Muscle layer of colon (tissue), 2 donors: ENCODE measurements at regions not wholly inside any gene's neighbourhood (a gene's known extent, or its start where the extent isn't known, plus 50 kb on each side); places are given as distances from the start of the nearest gene placed in this dataset.
"Not testable (repeated sequence)": the region's sequence is repeated elsewhere in the genome, so short reads cannot be mapped to it uniquely, and the experiment has no call there.

ENCODE experiments used
- H3K27ac ChIP-seq: one replicate; pipeline ENCODE4 v1.7.0; 2013; ENCODE audit warnings: low read depth, mild to moderate bottlenecking, low read length, moderate library complexity
- H3K27me3 ChIP-seq, 2 donors: one replicate each; pipeline ENCODE4 v1.7.0; 2013; ENCODE audit warnings: low read length in 2 of 2, mild to moderate bottlenecking in 2 of 2; ENCODE audit not compliant: insufficient read depth in 2 of 2, control insufficient read depth in 1 of 2
- H3K36me3 ChIP-seq: one replicate; pipeline ENCODE4 v1.7.0; 2013; ENCODE audit warnings: mild to moderate bottlenecking, low read length; ENCODE audit not compliant: insufficient read depth
- H3K4me1 ChIP-seq: one replicate; pipeline ENCODE4 v1.7.0; 2013; ENCODE audit warnings: mild to moderate bottlenecking, low read length; ENCODE audit not compliant: insufficient read depth
- H3K4me3 ChIP-seq, 2 donors: one replicate each; pipeline ENCODE4 v1.7.0; 2013; ENCODE audit warnings: low read length in 2 of 2, low read depth in 1 of 2, mild to moderate bottlenecking in 1 of 2, moderate library complexity in 1 of 2
- H3K9ac ChIP-seq: one replicate; pipeline ENCODE4 v1.7.0; 2013; ENCODE audit warnings: low read length
- H3K9me3 ChIP-seq: one replicate; pipeline ENCODE4 v1.7.0; 2013; ENCODE audit warnings: mild to moderate bottlenecking, low read length
- donor health status: abdominal sarcoma.
- donor health status: Adenocarcinoma of cecum.

- Histone ChIP-seq H3K36me3 (no peaks in the 10 kb centered on the region), H3K27ac (no peak overlapping the region), H3K4me3 (no peak overlapping the region), H3K4me1 (no peaks in the 10 kb centered on the region), H3K27me3 (no peaks in the 10 kb centered on the region), H3K9me3 (no peaks in the 10 kb centered on the region), H3K9ac (no peak overlapping the region)
These were observed 257.4 kb upstream of the LRRC4C start for GRCh38 chr11:41716862-41717261.

DNA sequence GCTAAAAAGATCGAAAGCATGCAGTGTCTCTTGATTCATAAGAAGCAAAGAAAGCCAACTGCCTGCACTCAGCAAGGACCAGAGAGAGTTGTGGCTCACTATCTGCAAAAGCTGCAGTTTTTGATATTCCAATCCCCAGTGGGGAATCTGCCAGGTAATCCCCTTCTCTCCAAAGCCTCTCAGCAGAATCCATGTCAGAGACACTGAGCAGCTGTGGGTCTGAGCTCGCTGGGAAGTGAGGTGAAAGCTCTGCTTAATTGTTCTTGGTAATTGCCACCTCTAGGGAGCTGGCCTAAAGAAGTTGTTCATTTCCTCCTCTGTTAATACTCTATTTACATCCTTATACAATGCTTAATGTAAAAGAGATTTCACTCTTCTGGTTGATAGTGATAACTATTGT is 261.3 kb upstream of the LRRC4C start:
- no peaks in the 10 kb centered on the region for H3K4me1 ChIP-seq
- no peaks in the 10 kb centered on the region for H3K36me3 ChIP-seq
- H3K9ac ChIP-seq: no peak overlapping the region
- no peaks in the 10 kb centered on the region for H3K9me3 ChIP-seq
- H3K27me3 ChIP-seq: no peaks in the 10 kb centered on the region
- H3K27ac ChIP-seq: no peak overlapping the region
- no peak overlapping the region for H3K4me3 ChIP-seq

DNA sequence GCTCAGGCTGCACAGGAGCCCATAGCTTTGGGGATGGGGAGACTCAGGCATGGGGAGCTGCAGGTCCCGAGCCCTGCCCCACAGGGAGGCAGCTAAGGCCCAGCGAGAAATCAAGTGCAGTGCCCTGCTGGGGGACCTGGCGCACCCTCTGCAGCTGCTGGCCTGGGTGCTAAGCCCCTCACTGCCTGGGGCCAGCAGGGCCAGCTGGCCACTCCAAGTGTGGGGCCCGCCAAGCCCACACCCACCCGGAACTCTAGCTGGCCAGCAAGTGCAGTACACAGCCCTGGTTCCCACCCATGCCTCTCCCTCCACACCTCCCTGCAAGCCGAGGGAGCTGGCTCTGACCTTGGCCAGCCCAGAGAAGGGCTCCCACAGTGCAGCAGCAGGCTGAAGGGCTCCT is 268.7 kb upstream of the LRRC4C start:
- H3K9me3 ChIP-seq: not testable (repeated sequence)

GRCh38 chr11:41775296-41775695 is 315.8 kb upstream of the LRRC4C start:
- H3K9ac ChIP-seq: no peak overlapping the region
- H3K9me3 ChIP-seq: no peaks in the 10 kb centered on the region
- no peak overlapping the region for H3K4me3 ChIP-seq
- no peak overlapping the region for H3K27ac ChIP-seq
- no peaks in the 10 kb centered on the region for H3K27me3 ChIP-seq
- H3K36me3 ChIP-seq: no peaks in the 10 kb centered on the region
- H3K4me1 ChIP-seq: no peaks in the 10 kb centered on the region

More for the DNA sequence above, 268.7 kb upstream of the LRRC4C start:
- not testable (repeated sequence) for H3K4me1 ChIP-seq, H3K27me3 ChIP-seq, H3K27ac ChIP-seq, H3K9ac ChIP-seq, H3K36me3 ChIP-seq, H3K4me3 ChIP-seq

DNA sequence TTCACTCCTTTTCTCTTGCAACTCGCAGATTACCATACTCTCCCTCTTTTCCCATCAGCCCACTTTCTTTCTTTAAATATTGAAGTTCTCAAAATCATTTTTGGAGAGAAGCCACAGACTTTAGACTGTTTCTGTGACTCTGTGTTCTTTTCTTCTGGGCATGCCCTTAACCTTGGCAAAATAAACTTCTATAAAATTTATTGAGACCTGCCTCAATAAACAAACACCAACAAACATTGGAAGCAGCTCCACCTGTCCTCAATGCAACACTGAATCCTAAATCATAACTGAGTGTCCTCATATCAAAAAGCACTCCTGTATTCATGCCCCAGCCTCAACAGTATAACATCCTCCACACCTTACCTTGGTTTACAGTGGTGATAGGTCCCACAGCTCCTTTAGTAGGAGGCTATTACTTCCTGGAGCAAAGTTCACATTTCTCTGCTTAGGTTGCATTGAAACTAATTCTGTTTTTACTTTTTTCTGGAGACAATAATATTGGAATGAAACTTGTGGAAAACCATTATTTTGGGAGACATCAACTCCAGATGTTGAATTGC is 320.0 kb upstream of the LRRC4C start:
- Histone ChIP-seq H3K36me3 (no peaks in the 10 kb centered on the region), H3K4me3 (no peak overlapping the region), H3K27ac (no peak overlapping the region), H3K4me1 (no peaks in the 10 kb centered on the region), H3K27me3 (no peaks in the 10 kb centered on the region), H3K9ac (no peak overlapping the region), H3K9me3 (no peaks in the 10 kb centered on the region)

DNA sequence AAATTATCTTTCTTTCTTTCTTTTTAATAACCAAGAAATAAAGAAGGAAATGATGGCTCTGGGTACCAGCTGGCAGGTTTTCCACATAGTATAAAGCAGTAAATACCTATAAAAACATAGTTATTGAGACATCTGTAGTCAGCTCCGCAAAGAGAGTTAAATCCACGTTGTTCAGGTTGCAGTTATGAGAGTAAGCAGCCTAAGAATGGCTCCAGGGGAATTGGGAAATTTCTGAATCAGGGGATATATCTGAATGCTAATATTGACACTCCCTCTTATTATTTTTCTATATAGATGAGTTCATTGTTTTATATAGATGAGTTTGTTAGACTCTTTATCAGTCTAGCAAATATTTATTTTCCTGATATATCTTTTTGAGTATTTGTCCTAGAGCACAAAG is 322.0 kb upstream of the LRRC4C start:
- no peaks in the 10 kb centered on the region for H3K27me3 ChIP-seq
- H3K9me3 ChIP-seq: no peaks in the 10 kb centered on the region
- H3K36me3 ChIP-seq: no peaks in the 10 kb centered on the region
- no peak overlapping the region for H3K9ac ChIP-seq
- no peak overlapping the region for H3K4me3 ChIP-seq
- no peaks in the 10 kb centered on the region for H3K4me1 ChIP-seq
- no peak overlapping the region for H3K27ac ChIP-seq

DNA sequence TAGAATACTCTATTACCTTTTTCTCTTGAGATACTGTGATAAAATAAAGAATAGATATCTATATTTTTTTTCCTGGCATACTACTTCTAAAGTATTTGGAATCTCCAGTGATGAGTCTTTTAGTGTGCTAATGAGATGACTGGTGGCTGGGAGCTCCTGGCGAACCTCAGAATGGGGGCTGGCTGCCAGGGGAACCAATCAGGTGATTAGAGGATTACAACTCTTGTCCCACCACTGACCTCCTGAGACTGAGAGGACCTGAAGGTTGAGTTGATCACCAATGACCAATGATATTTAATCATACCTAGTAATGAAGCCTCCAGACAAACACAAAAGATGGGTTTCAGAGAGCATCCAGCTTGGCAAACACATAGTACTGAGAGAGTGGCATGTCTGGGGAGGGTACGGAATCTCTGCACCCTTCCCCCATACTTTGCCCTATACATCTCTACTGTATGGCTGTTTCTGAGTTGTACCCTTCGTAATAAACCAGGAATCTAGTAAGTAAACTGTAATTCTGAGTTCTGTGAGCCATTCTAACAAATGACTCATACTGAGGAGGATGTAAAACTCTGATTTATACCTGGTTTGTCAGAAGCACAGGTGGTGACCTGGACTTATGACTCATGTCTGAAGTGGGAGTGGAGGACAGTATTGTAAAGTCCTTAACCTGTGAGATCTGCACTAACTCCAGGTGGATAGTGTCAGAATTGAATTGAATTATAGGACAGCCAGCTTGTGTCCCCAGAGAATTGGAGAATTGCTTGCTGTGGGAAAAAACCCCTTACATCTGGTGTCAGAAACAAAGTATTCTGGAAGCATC is 325.3 kb upstream of the LRRC4C start:
- no peak overlapping the region for H3K9ac ChIP-seq
- H3K36me3 ChIP-seq: no peaks in the 10 kb centered on the region
- H3K4me1 ChIP-seq: no peaks in the 10 kb centered on the region
- no peaks in the 10 kb centered on the region for H3K27me3 ChIP-seq
- no peak overlapping the region for H3K27ac ChIP-seq
- H3K4me3 ChIP-seq: no peak overlapping the region
- no peaks in the 10 kb centered on the region for H3K9me3 ChIP-seq

GRCh38 chr11:41786087-41786486 is 326.6 kb upstream of the LRRC4C start:
- Histone ChIP-seq H3K27ac (no peak overlapping the region), H3K4me1 (no peaks in the 10 kb centered on the region), H3K36me3 (no peaks in the 10 kb centered on the region), H3K9me3 (no peaks in the 10 kb centered on the region), H3K27me3 (no peaks in the 10 kb centered on the region), H3K4me3 (no peak overlapping the region), H3K9ac (no peak overlapping the region)

GRCh38 chr11:41788177-41788576 is 328.7 kb upstream of the LRRC4C start:
- Histone ChIP-seq H3K9me3 (no peaks in the 10 kb centered on the region), H3K27me3 (no peaks in the 10 kb centered on the region), H3K36me3 (no peaks in the 10 kb centered on the region), H3K4me3 (no peak overlapping the region), H3K27ac (no peak overlapping the region), H3K9ac (no peak overlapping the region), H3K4me1 (no peaks in the 10 kb centered on the region)

GRCh38 chr11:41789376-41789775 is 329.9 kb upstream of the LRRC4C start:
- H3K9me3 ChIP-seq: no peaks in the 10 kb centered on the region
- no peaks in the 10 kb centered on the region for H3K4me1 ChIP-seq
- no peak overlapping the region for H3K27ac ChIP-seq
- no peak overlapping the region for H3K9ac ChIP-seq
- no peak overlapping the region for H3K4me3 ChIP-seq
- H3K36me3 ChIP-seq: no peaks in the 10 kb centered on the region
- no peaks in the 10 kb centered on the region for H3K27me3 ChIP-seq

- H3K4me1 ChIP-seq: no peaks in the 10 kb centered on the region
- no peak overlapping the region for H3K27ac ChIP-seq
- H3K9me3 ChIP-seq: no peaks in the 10 kb centered on the region
- H3K27me3 ChIP-seq: no peaks in the 10 kb centered on the region
- no peak overlapping the region for H3K9ac ChIP-seq
- H3K4me3 ChIP-seq: no peak overlapping the region
- no peaks in the 10 kb centered on the region for H3K36me3 ChIP-seq
These were observed 335.6 kb upstream of the LRRC4C start for GRCh38 chr11:41795004-41795403.

DNA sequence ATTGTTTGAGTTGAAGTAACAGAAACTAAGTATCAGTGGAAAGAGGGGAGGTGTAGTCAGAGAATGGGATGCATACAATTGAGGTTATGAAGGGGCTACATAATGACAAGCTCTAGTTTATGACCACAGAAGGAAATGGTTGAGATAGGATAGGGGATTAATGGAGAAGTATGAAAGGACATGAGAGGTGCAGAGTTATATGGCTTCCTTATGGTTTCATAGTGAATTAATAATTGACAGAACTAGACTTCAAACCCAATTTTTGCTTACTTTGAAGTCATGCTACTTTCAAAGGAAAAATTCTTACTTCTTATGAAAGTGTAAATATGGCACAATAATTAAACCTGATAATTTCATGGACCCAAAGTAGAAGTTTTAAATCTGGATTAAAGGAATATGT is 340.3 kb upstream of the LRRC4C start:
- H3K36me3 ChIP-seq: no peaks in the 10 kb centered on the region
- no peaks in the 10 kb centered on the region for H3K4me1 ChIP-seq
- no peaks in the 10 kb centered on the region for H3K9me3 ChIP-seq
- no peak overlapping the region for H3K9ac ChIP-seq
- H3K4me3 ChIP-seq: no peak overlapping the region
- H3K27me3 ChIP-seq: no peaks in the 10 kb centered on the region
- H3K27ac ChIP-seq: no peak overlapping the region
